MM.1S (cell line): ENCODE measurements at regions not wholly inside any gene's neighbourhood (a gene's known extent, or its start where the extent isn't known, plus 50 kb on each side); places are given as distances from the start of the nearest gene placed in this dataset.

Experiments used
- EZH2 ChIP-seq: fragments of 300-600 bp; sonication (generic); optimal IDR thresholded peaks from 2 replicates; pipeline ENCODE3; 2017; ENCODE audit warnings: low read depth, mild to moderate bottlenecking, antibody characterized with exemption, low read length, mixed read lengths
- EZH2phosphoT487 ChIP-seq: fragments of 300-600 bp; sonication (generic); IDR thresholded peaks from 2 replicates; pipeline ENCODE4 v1.6.1; 2018; ENCODE audit warnings: antibody characterized with exemption, low read length
- TF ChIP-seq, protein P1 (sequence below): fragments of 300-600 bp; sonication (generic); IDR thresholded peaks from 2 replicates; pipeline ENCODE4 v1.5.1; 2016; ENCODE audit warnings: antibody characterized with exemption, low read length, mixed read lengths

DNA sequence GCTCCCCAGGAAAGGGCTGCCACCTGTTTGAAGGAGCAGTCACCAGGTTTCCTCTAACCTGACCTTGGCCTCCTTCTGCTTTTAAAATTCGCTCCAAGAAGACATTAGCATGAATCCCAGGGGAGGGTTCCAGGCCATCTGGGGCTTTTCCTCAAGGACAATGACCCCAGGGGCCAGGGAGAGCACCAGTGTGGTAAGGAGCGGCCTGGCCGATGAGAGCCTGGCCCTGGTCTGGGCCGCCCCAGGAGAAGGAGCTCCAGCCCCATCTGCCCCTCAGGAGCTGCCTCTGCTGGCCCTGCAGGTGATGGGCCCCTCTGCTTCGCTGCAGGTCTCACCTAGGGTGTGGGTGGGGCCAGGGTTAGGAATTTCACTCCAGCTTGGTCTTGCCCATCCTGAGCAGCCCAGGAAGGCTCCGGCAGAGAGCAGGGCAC, 209.2 kb upstream of the TNRC6C start:
- TF ChIP-seq, protein P1, sequence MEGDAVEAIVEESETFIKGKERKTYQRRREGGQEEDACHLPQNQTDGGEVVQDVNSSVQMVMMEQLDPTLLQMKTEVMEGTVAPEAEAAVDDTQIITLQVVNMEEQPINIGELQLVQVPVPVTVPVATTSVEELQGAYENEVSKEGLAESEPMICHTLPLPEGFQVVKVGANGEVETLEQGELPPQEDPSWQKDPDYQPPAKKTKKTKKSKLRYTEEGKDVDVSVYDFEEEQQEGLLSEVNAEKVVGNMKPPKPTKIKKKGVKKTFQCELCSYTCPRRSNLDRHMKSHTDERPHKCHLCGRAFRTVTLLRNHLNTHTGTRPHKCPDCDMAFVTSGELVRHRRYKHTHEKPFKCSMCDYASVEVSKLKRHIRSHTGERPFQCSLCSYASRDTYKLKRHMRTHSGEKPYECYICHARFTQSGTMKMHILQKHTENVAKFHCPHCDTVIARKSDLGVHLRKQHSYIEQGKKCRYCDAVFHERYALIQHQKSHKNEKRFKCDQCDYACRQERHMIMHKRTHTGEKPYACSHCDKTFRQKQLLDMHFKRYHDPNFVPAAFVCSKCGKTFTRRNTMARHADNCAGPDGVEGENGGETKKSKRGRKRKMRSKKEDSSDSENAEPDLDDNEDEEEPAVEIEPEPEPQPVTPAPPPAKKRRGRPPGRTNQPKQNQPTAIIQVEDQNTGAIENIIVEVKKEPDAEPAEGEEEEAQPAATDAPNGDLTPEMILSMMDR: no peak
- TF ChIP-seq EZH2 (no peak), EZH2phosphoT487 (no peak)
